ENCODE measurements at regions not wholly inside any gene's neighbourhood (a gene's known extent, or its start where the extent isn't known, plus 50 kb on each side); places are given as distances from the start of the nearest gene placed in this dataset.
A peak's percentile ranks its signal among the peaks of the same experiment; 100 is the strongest.

DNA sequence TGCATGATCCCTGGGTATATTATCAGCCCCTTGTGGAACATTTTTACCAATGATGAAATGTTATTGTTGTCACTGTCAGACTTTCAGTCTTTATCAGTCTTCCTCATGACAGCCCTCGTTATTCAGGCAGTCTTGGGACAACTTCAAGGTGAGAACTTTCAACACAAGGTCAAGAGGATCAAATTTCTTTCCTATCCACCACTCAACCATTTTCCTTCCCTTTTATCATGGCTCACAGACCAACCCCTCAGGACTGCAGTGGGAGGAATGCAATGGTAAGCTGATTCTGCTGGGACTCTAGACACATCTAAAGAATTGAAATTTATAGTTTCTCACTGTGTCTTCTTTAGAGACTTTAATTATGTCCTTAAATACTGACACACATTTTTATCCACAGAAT, 107.0 kb upstream of the LSAMP start:
- H4K5ac ChIP-seq (ENCODE audit: insufficient read length, low read depth, low read length): no peak overlapping the region
- Mint-ChIP-seq H3K27me3 (ENCODE audit: low read depth) (no peaks in the 10 kb centered on the region), H3K27ac (0 out of 7 replicates have a peak overlapping the region, but pooled peaks of 1 of the 3 experiments have one; percentile 51), H3K4me3 (no peak overlapping the region), H3K36me3 (ENCODE audit: insufficient read depth in 1 of 3, low read depth in 3 of 3) (no peaks in the 10 kb centered on the region), H3K4me1 (peaks cover 4 to 6% of the 10 kb centered on the region in 2 experiments; a peak in 2 of 4 replicates), H3K9me3 (no peaks in the 10 kb centered on the region)
- no peak overlapping the region for H2BK120ac ChIP-seq (ENCODE audit: low read depth, low read length, poor library complexity, severe bottlenecking)
- no peak overlapping the region for H2BK12ac ChIP-seq (ENCODE audit: insufficient read length, low read depth, low read length)
- H3K79me1 ChIP-seq (ENCODE audit: insufficient read depth, low read depth, low read length, poor library complexity, severe bottlenecking): no peaks in the 10 kb centered on the region
- no peak overlapping the region for H2BK15ac ChIP-seq (ENCODE audit: low read depth, low read length)
- no peak overlapping the region for H3T11ph ChIP-seq (ENCODE audit: low read length)
- no peak overlapping the region for H2BK20ac ChIP-seq (ENCODE audit: low read depth, low read length, poor library complexity, severe bottlenecking)
- H2AK5ac ChIP-seq (ENCODE audit: insufficient read length, low read length): no peak overlapping the region
- H4K91ac ChIP-seq (ENCODE audit: insufficient read length, low read depth, low read length): no peak overlapping the region
- no peaks in the 10 kb centered on the region for H4K20me1 ChIP-seq (ENCODE audit: control insufficient read depth, insufficient read depth, insufficient read length)
- no peak overlapping the region for H4K8ac ChIP-seq (replicated peaks; ENCODE audit: insufficient read length, low read depth, low read length)
- no peak overlapping the region for H3K56ac ChIP-seq (ENCODE audit: insufficient read length, low read depth, low read length)
- H3K9ac ChIP-seq (ENCODE audit: extremely low read depth, insufficient read length, low read length): no peak overlapping the region
- H3K4ac ChIP-seq (ENCODE audit: low read depth, low read length): no peak overlapping the region
- no peaks in the 10 kb centered on the region for H3K79me2 ChIP-seq (ENCODE audit: insufficient read depth, low read length)
- H3K23me2 ChIP-seq (ENCODE audit: insufficient read length, low read depth, low read length, poor library complexity, severe bottlenecking): no peaks in the 10 kb centered on the region
- no peak overlapping the region for H3K27ac ChIP-seq (ENCODE audit: insufficient read length, low read depth, low read length)
- H3K27me3 ChIP-seq (ENCODE audit: insufficient read depth, low read length): no peaks in the 10 kb centered on the region
- TF ChIP-seq, protein P1, sequence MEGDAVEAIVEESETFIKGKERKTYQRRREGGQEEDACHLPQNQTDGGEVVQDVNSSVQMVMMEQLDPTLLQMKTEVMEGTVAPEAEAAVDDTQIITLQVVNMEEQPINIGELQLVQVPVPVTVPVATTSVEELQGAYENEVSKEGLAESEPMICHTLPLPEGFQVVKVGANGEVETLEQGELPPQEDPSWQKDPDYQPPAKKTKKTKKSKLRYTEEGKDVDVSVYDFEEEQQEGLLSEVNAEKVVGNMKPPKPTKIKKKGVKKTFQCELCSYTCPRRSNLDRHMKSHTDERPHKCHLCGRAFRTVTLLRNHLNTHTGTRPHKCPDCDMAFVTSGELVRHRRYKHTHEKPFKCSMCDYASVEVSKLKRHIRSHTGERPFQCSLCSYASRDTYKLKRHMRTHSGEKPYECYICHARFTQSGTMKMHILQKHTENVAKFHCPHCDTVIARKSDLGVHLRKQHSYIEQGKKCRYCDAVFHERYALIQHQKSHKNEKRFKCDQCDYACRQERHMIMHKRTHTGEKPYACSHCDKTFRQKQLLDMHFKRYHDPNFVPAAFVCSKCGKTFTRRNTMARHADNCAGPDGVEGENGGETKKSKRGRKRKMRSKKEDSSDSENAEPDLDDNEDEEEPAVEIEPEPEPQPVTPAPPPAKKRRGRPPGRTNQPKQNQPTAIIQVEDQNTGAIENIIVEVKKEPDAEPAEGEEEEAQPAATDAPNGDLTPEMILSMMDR (conservative IDR thresholded peaks at IDR 0.05): no peak
- no peaks in the 10 kb centered on the region; the same call in 1 of the 2 replicates for H3K4me1 ChIP-seq (ENCODE audit: insufficient read depth, low read length)
- H2AFZ ChIP-seq (ENCODE audit: low read length): no peak overlapping the region
- H3K4me2 ChIP-seq (ENCODE audit: insufficient read depth, insufficient read length, low read length): no peak overlapping the region
- H3K14ac ChIP-seq (ENCODE audit: insufficient read depth, low read length): no peak overlapping the region
- no peak for DNase-seq
- no peak overlapping the region for H3K18ac ChIP-seq (ENCODE audit: insufficient read length, low read depth, low read length)
- WGBS (ENCODE audit: extremely low coverage, insufficient read length, low lambda C conversion rate): no CpG with 5 or more reads among the region's 1 CpG
- no peak overlapping the region for H3K23ac ChIP-seq (ENCODE audit: insufficient read length, low read depth, low read length)
- H3K9me3 ChIP-seq (ENCODE audit: control insufficient read depth, low read depth, low read length): no peaks in the 10 kb centered on the region
- H2BK5ac ChIP-seq (ENCODE audit: insufficient read length, low read length): no peak overlapping the region
